Progenitor cell of endocrine pancreas (in vitro differentiated cells): ENCODE measurements at regions not wholly inside any gene's neighbourhood (a gene's known extent, or its start where the extent isn't known, plus 50 kb on each side); places are given as distances from the start of the nearest gene placed in this dataset.
"Not testable (repeated sequence)": the region's sequence is repeated elsewhere in the genome, so short reads cannot be mapped to it uniquely, and the experiment has no call there.

Experiments
- DNase-seq: peaks from one replicate; pipeline ENCODE4 v3.0.0; 2021; ENCODE audit warnings: low spot score; ENCODE audit not compliant: unreplicated experiment
- H3K27ac Mint-ChIP-seq: 2 replicates; pipeline ENCODE4 v1.8.0; 2021; ENCODE audit warnings: mild to moderate bottlenecking, moderate library complexity, mixed read lengths
- H3K27me3 Mint-ChIP-seq: 2 replicates; pipeline ENCODE4 v1.8.0; 2021; ENCODE audit warnings: mixed read lengths
- H3K36me3 Mint-ChIP-seq: 2 replicates; pipeline ENCODE4 v1.8.0; 2022; ENCODE audit warnings: mixed read lengths; ENCODE audit not compliant: insufficient read depth
- H3K4me1 Mint-ChIP-seq: 2 replicates; pipeline ENCODE4 v1.8.0; 2021; ENCODE audit warnings: low read depth, mixed read lengths
- H3K4me3 Mint-ChIP-seq: 2 replicates; pipeline ENCODE4 v1.8.0; 2021; ENCODE audit warnings: low read depth, mild to moderate bottlenecking, moderate library complexity, mixed read lengths
- H3K9me3 Mint-ChIP-seq: 2 replicates; pipeline ENCODE4 v1.8.0; 2021; ENCODE audit warnings: low read depth, mixed read lengths
- TF ChIP-seq, protein P1 (sequence below): fragments of 200-600 bp; sonication (generic); IDR thresholded peaks from one replicate; pipeline ENCODE4 v1.5.0; 2021; ENCODE audit warnings: antibody characterized with exemption, mild to moderate bottlenecking; ENCODE audit not compliant: unreplicated experiment

DNA sequence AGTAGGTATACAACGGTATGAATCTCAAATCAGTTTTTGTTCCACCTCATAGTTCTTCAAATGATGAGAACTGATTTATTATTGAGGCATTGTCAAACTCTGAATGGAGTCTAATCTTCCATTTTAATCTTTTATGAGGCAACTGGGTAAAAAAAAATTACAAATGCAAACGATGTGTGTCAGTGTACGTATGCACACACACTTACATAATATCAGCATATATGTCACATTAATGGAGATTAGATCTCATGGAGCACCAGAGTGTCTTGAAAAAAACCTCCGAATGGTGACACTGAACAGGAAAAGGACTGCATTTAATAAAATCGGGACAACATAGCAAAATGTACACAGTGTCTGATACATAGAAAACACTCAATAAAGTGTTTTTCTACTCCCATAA, 842.7 kb downstream of the EFNB2 start:
- Mint-ChIP-seq H3K27ac (no peak overlapping the region), H3K27me3 (no peaks in the 10 kb centered on the region), H3K9me3 (peaks cover 7% of the 10 kb centered on the region), H3K4me3 (no peak overlapping the region), H3K36me3 (no peaks in the 10 kb centered on the region), H3K4me1 (no peaks in the 10 kb centered on the region)
- TF ChIP-seq, protein P1, sequence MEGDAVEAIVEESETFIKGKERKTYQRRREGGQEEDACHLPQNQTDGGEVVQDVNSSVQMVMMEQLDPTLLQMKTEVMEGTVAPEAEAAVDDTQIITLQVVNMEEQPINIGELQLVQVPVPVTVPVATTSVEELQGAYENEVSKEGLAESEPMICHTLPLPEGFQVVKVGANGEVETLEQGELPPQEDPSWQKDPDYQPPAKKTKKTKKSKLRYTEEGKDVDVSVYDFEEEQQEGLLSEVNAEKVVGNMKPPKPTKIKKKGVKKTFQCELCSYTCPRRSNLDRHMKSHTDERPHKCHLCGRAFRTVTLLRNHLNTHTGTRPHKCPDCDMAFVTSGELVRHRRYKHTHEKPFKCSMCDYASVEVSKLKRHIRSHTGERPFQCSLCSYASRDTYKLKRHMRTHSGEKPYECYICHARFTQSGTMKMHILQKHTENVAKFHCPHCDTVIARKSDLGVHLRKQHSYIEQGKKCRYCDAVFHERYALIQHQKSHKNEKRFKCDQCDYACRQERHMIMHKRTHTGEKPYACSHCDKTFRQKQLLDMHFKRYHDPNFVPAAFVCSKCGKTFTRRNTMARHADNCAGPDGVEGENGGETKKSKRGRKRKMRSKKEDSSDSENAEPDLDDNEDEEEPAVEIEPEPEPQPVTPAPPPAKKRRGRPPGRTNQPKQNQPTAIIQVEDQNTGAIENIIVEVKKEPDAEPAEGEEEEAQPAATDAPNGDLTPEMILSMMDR = no peak
- DNase-seq = no peak

DNA sequence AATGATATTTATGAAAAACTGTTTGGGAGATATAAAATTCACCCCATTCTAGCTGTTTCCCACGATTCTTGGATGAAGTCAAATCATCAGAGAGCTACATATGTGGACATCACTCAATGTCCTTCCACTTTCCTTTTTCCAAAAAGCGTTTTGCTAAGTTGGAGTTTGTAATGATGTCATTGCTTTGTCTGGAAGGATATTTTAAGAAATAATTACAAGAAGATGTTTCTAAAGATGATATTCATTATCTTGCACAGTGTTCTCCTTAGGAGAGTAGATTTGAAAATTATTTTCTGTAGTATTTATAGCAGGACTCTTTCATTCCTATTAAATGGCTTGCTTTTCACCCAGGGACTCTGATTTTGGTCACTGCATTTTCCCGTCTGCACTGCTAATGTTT, 851.2 kb downstream of the EFNB2 start:
- H3K36me3 Mint-ChIP-seq = no peaks in the 10 kb centered on the region
- TF ChIP-seq, protein P1 = no peak
- H3K27me3 Mint-ChIP-seq = no peaks in the 10 kb centered on the region
- H3K9me3 Mint-ChIP-seq = no peaks in the 10 kb centered on the region
- H3K27ac Mint-ChIP-seq = no peak overlapping the region
- no peaks in the 10 kb centered on the region for H3K4me1 Mint-ChIP-seq
- H3K4me3 Mint-ChIP-seq = no peak overlapping the region
- no peak for DNase-seq

DNA sequence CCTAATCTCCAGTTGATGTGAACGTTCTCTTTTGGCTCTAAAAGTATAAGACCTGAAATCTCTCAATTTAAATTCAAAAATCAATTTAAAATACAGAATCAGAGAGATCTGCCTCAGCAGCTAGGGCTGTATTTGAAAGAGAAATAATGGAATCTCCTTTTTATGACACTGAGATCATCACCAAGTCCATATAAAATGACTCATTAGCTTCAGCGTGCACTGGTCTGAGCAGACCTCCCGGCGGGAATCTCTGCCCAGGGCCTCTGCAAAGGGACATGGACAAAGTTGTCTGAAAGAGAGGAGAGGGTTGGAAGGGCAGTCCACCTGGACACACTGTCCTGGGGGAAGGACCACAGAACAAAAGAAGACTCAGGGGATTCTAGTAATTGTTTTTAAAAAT, 855.6 kb downstream of the EFNB2 start:
- TF ChIP-seq, protein P1 = no peak
- Mint-ChIP-seq H3K36me3 (no peaks in the 10 kb centered on the region), H3K27me3 (no peaks in the 10 kb centered on the region), H3K27ac (no peak overlapping the region), H3K9me3 (no peaks in the 10 kb centered on the region), H3K4me1 (no peaks in the 10 kb centered on the region), H3K4me3 (no peak overlapping the region)
- no peak for DNase-seq

DNA sequence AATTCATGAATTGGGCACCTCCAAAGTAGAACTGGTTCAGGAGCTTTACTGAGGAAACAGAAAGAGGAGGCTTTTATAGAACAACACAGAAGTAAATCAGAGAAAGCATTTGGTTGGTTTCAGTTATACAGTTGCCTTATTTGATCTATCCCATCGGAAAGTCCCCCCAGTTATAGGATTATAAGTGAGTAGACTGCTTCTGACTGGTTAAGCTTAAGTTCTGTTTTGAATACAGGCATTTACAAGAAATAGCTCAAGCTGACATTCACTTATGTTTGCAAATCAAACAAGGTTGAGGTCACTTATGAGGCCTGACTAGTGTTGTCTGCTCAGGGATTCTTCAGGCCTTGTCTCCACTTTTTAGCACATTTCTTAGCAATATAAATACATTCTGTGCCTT, 857.4 kb downstream of the EFNB2 start:
- Mint-ChIP-seq H3K27me3 (no peaks in the 10 kb centered on the region), H3K4me1 (no peaks in the 10 kb centered on the region), H3K27ac (no peak overlapping the region), H3K36me3 (no peaks in the 10 kb centered on the region), H3K9me3 (no peaks in the 10 kb centered on the region), H3K4me3 (no peak overlapping the region)
- TF ChIP-seq, protein P1 = no peak
- DNase-seq = no peak

DNA sequence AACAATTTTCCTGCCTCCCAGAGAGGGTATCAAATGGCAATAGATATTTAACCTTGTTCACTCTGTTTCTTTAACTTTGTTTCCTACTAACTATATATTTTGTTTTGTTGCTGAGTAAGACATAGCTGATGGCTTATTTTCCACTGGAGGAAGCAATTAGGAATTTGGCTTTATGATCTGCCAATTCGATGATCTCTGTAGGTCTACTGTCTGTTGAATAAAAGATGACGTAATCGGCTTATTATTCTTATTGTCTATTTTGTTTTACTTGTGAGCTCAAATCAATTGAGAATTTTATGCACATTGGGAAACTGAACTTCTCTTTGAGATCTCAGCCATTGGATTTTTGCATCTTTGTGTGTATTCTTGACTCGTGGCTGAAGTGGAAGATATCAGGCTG, 862.6 kb downstream of the EFNB2 start:
- peaks cover 7% of the 10 kb centered on the region for H3K4me1 Mint-ChIP-seq
- no peak overlapping the region for H3K27ac Mint-ChIP-seq
- H3K4me3 Mint-ChIP-seq = no peak overlapping the region
- TF ChIP-seq, protein P1 = no peak
- H3K9me3 Mint-ChIP-seq = peaks cover 5% of the 10 kb centered on the region
- DNase-seq = no peak
- no peaks in the 10 kb centered on the region for H3K27me3 Mint-ChIP-seq
- no peaks in the 10 kb centered on the region for H3K36me3 Mint-ChIP-seq

DNA sequence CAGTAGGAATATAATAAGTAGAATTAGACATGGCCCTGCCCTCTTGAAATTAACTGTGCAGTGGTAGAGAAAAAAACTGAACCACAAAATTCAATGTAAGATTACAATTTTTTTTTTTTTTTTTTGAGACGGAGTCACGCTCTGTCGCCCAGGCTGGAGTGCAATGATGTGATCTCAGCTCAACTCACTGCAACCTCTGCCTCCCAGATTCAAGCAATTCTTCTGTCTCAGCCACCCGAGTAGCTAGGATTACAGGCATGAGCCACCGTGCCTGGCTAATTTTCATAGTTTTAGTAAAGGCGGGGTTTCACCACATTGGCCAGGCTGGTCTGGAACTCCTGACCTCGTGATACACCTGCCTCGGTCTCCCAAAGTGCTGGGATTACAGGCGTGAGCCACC, 864.3 kb downstream of the EFNB2 start:
- H3K27ac Mint-ChIP-seq, H3K27me3 Mint-ChIP-seq, H3K4me3 Mint-ChIP-seq, H3K4me1 Mint-ChIP-seq, H3K9me3 Mint-ChIP-seq, H3K36me3 Mint-ChIP-seq, DNase-seq: not testable (repeated sequence)
